HepG2 (cell line): ENCODE measurements at regions not wholly inside any gene's neighbourhood (a gene's known extent, or its start where the extent isn't known, plus 50 kb on each side); places are given as distances from the start of the nearest gene placed in this dataset.

Source experiments
- ATAC-seq: fragments of 200-7000 bp; cut with Tn5 transposase; 3 replicates; pipeline ENCODE4 v1.9.1; 2020; ENCODE audit warnings: mild to moderate bottlenecking, moderate library complexity
- BruUV-seq: library from RNA; stranded (reverse); fragments of 400-500 nt; replicated peaks from 2 replicates; lab custom pipeline; 2021; lab: Mats Ljungman, UMichigan
- CTCF ChIA-PET: fragments of 300-600 bp; formaldehyde crosslinking; extraction: SDS; loops from one replicate; lab custom pipeline; 2021; ENCODE audit warnings: low total read pairs, inconsistent platforms, low intra/inter-chr PET ratio; lab: Yijun Ruan, JAX
- POLR2A ChIA-PET: fragments of 350-600 bp; sonication (Branson Sonifier 250); formaldehyde crosslinking; loops from one replicate; lab custom pipeline; 2020; ENCODE audit warnings: antibody characterized with exemption, inconsistent platforms; lab: Yijun Ruan, JAX
- DNase-seq: peaks from one replicate; pipeline ENCODE4 v3.0.0-alpha.2; 2015; ENCODE audit warnings: low spot score
- FAIRE-seq: peaks from 3 replicates; lab custom pipeline; 2011; peaks lifted over from hg19 to GRCh38; lab: Jason Lieb, UNC
- H2AFZ ChIP-seq: one replicate; pipeline ENCODE4 v1.6.1; 2011; ENCODE audit warnings: low read length, inconsistent platforms
- H3K27ac ChIP-seq: fragments of 300-600 bp; 3 replicates; pipeline ENCODE4 v1.8.0; 2011; ENCODE audit warnings: mixed run types, mild to moderate bottlenecking, mixed read lengths, low read length, inconsistent platforms; ENCODE audit not compliant: insufficient read depth; ENCODE audit errors: extremely low read length
- H3K27me3 ChIP-seq, 2 experiments: fragments of 200-600 bp in 1 of 2; 2 replicates in 1 of 2; 3 replicates in 1 of 2; pipeline versions ENCODE4 v1.6.0 to v1.8.0; 2011; ENCODE audit warnings: low read length in 2 of 2, mild to moderate bottlenecking in 2 of 2, moderate library complexity in 2 of 2, inconsistent platforms in 1 of 2; ENCODE audit not compliant: insufficient read depth in 2 of 2, control insufficient read depth in 1 of 2
- H3K36me3 ChIP-seq, 2 experiments: fragments of 200-600 bp in 1 of 2; replicated peaks in 1 of 2; 2 replicates in 1 of 2; 3 replicates in 1 of 2; pipeline versions ENCODE4 v1.5.1 to v1.8.0; 2011; ENCODE audit warnings: low read length in 2 of 2, inconsistent platforms in 1 of 2; ENCODE audit not compliant: insufficient read depth in 2 of 2, control insufficient read depth in 1 of 2
- H3K4me1 ChIP-seq: 2 replicates; pipeline ENCODE4 v1.5.1; 2012; ENCODE audit warnings: low read length, inconsistent platforms; ENCODE audit not compliant: insufficient read depth
- H3K4me2 ChIP-seq: 2 replicates; pipeline ENCODE4 v1.6.0; 2011; ENCODE audit warnings: low read depth, low read length, inconsistent platforms
- H3K4me3 ChIP-seq, 3 experiments: fragments of 200-600 bp in 1 of 3; sonication (generic), shearing (Covaris generic) in 1 of 3; replicated peaks in 1 of 3; 2 replicates each; pipeline ENCODE4 v1.5.1; 2011 to 2016; ENCODE audit warnings: low read length in 3 of 3, inconsistent platforms in 2 of 3, low read depth in 2 of 3, mild to moderate bottlenecking in 2 of 3, control low read depth in 1 of 3, mixed read lengths in 1 of 3; ENCODE audit not compliant: insufficient read depth in 1 of 3
- H3K79me2 ChIP-seq: one replicate; pipeline ENCODE4 v1.6.1; 2011; ENCODE audit warnings: low read length, inconsistent platforms; ENCODE audit not compliant: insufficient read depth
- H3K9ac ChIP-seq: 2 replicates; pipeline ENCODE4 v1.6.0; 2011; ENCODE audit warnings: mild to moderate bottlenecking, low read depth, low read length, inconsistent platforms; ENCODE audit not compliant: insufficient read depth
- H3K9me3 ChIP-seq: 2 replicates; pipeline ENCODE4 v1.5.1; 2012; ENCODE audit warnings: mild to moderate bottlenecking, low read length
- H4K20me1 ChIP-seq: 2 replicates; pipeline ENCODE4 v1.6.0; 2011; ENCODE audit warnings: inconsistent platforms, mild to moderate bottlenecking, low read length, moderate library complexity; ENCODE audit not compliant: insufficient read depth
- DNMT1 ChIP-seq: sonication (generic); formaldehyde crosslinking; IDR thresholded peaks from 2 replicates; pipeline ENCODE4 v1.5.1; 2020; ENCODE audit warnings: mild to moderate bottlenecking, missing genetic modification reagents
- FOXK1 ChIP-seq: sonication (generic); formaldehyde crosslinking; IDR thresholded peaks from 2 replicates; pipeline ENCODE4 v1.4.0; 2020; ENCODE audit warnings: low read depth, missing genetic modification reagents, borderline replicate concordance
- ISL2 ChIP-seq: sonication (generic); formaldehyde crosslinking; IDR thresholded peaks from 2 replicates; pipeline ENCODE4 v1.5.0; 2020; ENCODE audit warnings: missing genetic modification reagents
- KLF12 ChIP-seq: sonication (generic); formaldehyde crosslinking; IDR thresholded peaks from 2 replicates; pipeline ENCODE4 v1.4.0; 2020; ENCODE audit warnings: missing genetic modification reagents, borderline replicate concordance
- NFYC ChIP-seq: IDR thresholded peaks from 2 replicates; pipeline ENCODE4 v1.6.1; 2016; ENCODE audit warnings: missing genetic modification reagents, missing compliant biosample characterization
- NR2C2 ChIP-seq: sonication (generic); formaldehyde crosslinking; IDR thresholded peaks from 2 replicates; pipeline ENCODE4 v1.4.0; 2020; ENCODE audit warnings: missing genetic modification reagents, mild to moderate bottlenecking, moderate library complexity, borderline replicate concordance
- POGZ ChIP-seq: sonication (generic); formaldehyde crosslinking; IDR thresholded peaks from 2 replicates; pipeline ENCODE4 v1.4.0; 2020; ENCODE audit warnings: mild to moderate bottlenecking, missing genetic modification reagents
- POLR2AphosphoS5 ChIP-seq: IDR thresholded peaks from 2 replicates; pipeline ENCODE4 v1.6.1; 2012; ENCODE audit warnings: low read depth, low read length
- SALL1 ChIP-seq: sonication (generic); formaldehyde crosslinking; IDR thresholded peaks from 2 replicates; pipeline ENCODE4 v1.8.0; 2022; ENCODE audit warnings: mild to moderate bottlenecking, missing genetic modification reagents
- SMC3 ChIP-seq: IDR thresholded peaks from 2 replicates; pipeline ENCODE4 v1.6.1; 2011; ENCODE audit warnings: low read length, improper control_type of control experiment
- ZNF33A ChIP-seq: sonication (generic); formaldehyde crosslinking; IDR thresholded peaks from 2 replicates; pipeline ENCODE4 v1.5.1; 2020; ENCODE audit warnings: missing genetic modification reagents, mild to moderate bottlenecking, moderate library complexity, borderline replicate concordance
- ZNF619 ChIP-seq: sonication (generic); formaldehyde crosslinking; IDR thresholded peaks from 2 replicates; pipeline ENCODE4 v1.4.0; 2020; ENCODE audit warnings: mild to moderate bottlenecking, missing genetic modification reagents
- ZNF761 ChIP-seq: sonication (generic); formaldehyde crosslinking; conservative IDR thresholded peaks from 2 replicates; pipeline ENCODE4 v1.4.0; 2020; ENCODE audit warnings: mild to moderate bottlenecking, missing genetic modification reagents
- WGBS: methylation state at CpG from one replicate; pipeline ENCODE4 v1.1.6; 2017; ENCODE audit warnings: low lambda C conversion rate; 5-methylcytosine and 5-hydroxymethylcytosine counted together
- in situ Hi-C: cut with HindIII; loops from 2 replicates; pipeline ENCODE4 v1.10.0; 2017; ENCODE audit warnings: low pct_unique_long_range_greater_than_20kb; ENCODE audit not compliant: extremely low pct_ligation_motif_present
- intact Hi-C: fragments of 100-400 bp; cut with micrococcal nuclease; formaldehyde crosslinking; loops from one replicate; pipeline ENCODE4 v1.10.0; 2022; ENCODE audit not compliant: unreplicated experiment
- TF ChIP-seq, protein P1 (sequence below): sonication (generic); formaldehyde crosslinking; IDR thresholded peaks from 2 replicates; pipeline ENCODE4 v1.8.0; 2023; ENCODE audit warnings: mild to moderate bottlenecking, missing genetic modification reagents
- TF ChIP-seq, protein P2 (sequence below): sonication (generic); formaldehyde crosslinking; IDR thresholded peaks from 2 replicates; pipeline ENCODE4 v1.4.0; 2020; ENCODE audit warnings: missing genetic modification reagents, low read depth, mild to moderate bottlenecking, borderline replicate concordance
- TF ChIP-seq, protein P3 (sequence below): sonication (generic); formaldehyde crosslinking; IDR thresholded peaks from 2 replicates; pipeline ENCODE4 v1.4.0; 2020; ENCODE audit warnings: missing genetic modification reagents
- TF ChIP-seq, protein P4 (sequence below): sonication (generic); formaldehyde crosslinking; conservative IDR thresholded peaks from 2 replicates; pipeline ENCODE4 v1.4.0; 2020; ENCODE audit warnings: missing genetic modification reagents
- TF ChIP-seq, protein P5 (sequence below): sonication (generic); formaldehyde crosslinking; IDR thresholded peaks from 2 replicates; pipeline ENCODE4 v1.8.0; 2022; ENCODE audit warnings: mild to moderate bottlenecking, missing genetic modification reagents

DNA sequence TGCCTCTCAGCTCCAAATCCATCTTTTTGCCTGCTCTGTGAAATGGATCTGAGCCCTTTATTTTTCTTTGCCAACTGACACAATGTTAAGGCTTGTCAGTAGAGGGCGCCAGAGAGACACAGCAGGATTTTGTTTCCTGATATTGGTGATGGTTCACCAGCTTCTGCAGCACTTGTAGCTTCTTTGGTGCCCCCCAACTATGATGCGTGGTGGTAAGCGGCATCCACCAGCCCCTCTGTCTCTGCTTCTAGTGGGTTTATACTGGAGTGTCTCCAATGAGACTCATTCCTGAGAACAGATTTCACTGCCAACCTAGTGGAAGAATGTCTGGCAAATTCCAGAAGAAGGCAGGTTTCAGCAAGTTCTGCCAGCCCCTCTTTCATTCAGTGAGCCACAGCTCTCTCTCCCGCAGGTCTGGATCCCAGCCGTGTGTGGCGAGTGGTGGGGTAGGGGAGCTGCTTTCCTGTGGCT, 471.9 kb upstream of the FRG2C start (continued):
- TF ChIP-seq SMC3 = peak; percentile 43; the same call in 1 of the 2 replicates

DNA sequence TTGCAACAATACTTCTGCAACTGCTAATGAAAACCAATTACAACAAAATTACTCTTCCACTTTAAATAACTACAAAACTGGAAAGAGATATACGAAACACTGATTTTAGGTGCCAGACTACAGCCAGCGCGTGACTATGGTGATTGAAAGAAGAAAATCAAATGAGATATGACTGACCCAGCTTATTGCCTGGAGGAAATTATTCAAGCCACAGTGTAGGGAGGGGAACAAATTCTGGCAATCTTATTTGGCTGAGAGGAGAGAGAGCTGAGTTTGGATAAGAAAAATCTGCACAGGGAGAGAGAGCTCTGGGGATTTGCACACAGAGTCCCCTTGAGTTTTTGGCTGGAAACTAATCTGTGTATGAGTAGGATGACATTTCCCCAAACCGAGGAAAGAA, 470.3 kb upstream of the FRG2C start:
- 24% methylated on average over 4 of the region's 4 CpGs for WGBS
- H3K4me3 ChIP-seq = no peak overlapping the region
- no peak for ATAC-seq
- H3K4me2 ChIP-seq = no peak overlapping the region
- no peaks in the 10 kb centered on the region for H3K36me3 ChIP-seq
- TF ChIP-seq ZNF33A = no peak
- TF ChIP-seq FOXK1 = no peak
- no peak for TF ChIP-seq ZNF761
- no peak for TF ChIP-seq NFYC (CRISPR knock-in tag)
- TF ChIP-seq, protein P1, sequence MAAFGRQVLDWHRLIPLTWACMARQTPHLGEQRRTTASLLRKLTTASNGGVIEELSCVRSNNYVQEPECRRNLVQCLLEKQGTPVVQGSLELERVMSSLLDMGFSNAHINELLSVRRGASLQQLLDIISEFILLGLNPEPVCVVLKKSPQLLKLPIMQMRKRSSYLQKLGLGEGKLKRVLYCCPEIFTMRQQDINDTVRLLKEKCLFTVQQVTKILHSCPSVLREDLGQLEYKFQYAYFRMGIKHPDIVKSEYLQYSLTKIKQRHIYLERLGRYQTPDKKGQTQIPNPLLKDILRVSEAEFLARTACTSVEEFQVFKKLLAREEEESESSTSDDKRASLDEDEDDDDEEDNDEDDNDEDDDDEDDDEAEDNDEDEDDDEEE (CRISPR knock-in tag) = no peak
- no peak for TF ChIP-seq ISL2 (CRISPR knock-in tag)
- TF ChIP-seq KLF12 (CRISPR knock-in tag) = no peak
- TF ChIP-seq, protein P2, sequence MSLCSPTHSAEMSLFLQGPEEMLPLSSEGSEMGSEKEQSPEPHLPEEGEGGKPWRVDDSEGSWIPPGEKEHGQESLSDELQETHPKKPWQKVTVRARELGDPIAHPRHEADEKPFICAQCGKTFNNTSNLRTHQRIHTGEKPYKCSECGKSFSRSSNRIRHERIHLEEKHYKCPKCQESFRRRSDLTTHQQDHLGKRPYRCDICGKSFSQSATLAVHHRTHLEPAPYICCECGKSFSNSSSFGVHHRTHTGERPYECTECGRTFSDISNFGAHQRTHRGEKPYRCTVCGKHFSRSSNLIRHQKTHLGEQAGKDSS (CRISPR knock-in tag) = no peak
- TF ChIP-seq SALL1 (CRISPR knock-in tag) = no peak
- TF ChIP-seq, protein P3, sequence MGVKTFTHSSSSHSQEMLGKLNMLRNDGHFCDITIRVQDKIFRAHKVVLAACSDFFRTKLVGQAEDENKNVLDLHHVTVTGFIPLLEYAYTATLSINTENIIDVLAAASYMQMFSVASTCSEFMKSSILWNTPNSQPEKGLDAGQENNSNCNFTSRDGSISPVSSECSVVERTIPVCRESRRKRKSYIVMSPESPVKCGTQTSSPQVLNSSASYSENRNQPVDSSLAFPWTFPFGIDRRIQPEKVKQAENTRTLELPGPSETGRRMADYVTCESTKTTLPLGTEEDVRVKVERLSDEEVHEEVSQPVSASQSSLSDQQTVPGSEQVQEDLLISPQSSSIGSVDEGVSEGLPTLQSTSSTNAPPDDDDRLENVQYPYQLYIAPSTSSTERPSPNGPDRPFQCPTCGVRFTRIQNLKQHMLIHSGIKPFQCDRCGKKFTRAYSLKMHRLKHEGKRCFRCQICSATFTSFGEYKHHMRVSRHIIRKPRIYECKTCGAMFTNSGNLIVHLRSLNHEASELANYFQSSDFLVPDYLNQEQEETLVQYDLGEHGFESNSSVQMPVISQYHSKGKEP (CRISPR knock-in tag) = no peak
- TF ChIP-seq, protein P4, sequence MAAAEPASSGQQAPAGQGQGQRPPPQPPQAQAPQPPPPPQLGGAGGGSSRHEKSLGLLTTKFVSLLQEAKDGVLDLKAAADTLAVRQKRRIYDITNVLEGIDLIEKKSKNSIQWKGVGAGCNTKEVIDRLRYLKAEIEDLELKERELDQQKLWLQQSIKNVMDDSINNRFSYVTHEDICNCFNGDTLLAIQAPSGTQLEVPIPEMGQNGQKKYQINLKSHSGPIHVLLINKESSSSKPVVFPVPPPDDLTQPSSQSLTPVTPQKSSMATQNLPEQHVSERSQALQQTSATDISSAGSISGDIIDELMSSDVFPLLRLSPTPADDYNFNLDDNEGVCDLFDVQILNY = no peak
- no peak for TF ChIP-seq ZNF619 (CRISPR knock-in tag)
- no peak for TF ChIP-seq POGZ
- no peak for TF ChIP-seq NR2C2 (CRISPR knock-in tag)
- TF ChIP-seq DNMT1 (CRISPR knock-in tag) = no peak
- TF ChIP-seq POLR2AphosphoS5 = no peak
- TF ChIP-seq, protein P5, sequence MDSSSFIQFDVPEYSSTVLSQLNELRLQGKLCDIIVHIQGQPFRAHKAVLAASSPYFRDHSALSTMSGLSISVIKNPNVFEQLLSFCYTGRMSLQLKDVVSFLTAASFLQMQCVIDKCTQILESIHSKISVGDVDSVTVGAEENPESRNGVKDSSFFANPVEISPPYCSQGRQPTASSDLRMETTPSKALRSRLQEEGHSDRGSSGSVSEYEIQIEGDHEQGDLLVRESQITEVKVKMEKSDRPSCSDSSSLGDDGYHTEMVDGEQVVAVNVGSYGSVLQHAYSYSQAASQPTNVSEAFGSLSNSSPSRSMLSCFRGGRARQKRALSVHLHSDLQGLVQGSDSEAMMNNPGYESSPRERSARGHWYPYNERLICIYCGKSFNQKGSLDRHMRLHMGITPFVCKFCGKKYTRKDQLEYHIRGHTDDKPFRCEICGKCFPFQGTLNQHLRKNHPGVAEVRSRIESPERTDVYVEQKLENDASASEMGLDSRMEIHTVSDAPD (CRISPR knock-in tag) = no peak
- H3K9ac ChIP-seq = no peak overlapping the region
- in situ Hi-C loops = no loop called here
- H2AFZ ChIP-seq = no peak overlapping the region
- H3K79me2 ChIP-seq = no peaks in the 10 kb centered on the region
- no peaks in the 10 kb centered on the region for H3K27me3 ChIP-seq
- no peaks in the 10 kb centered on the region for H3K9me3 ChIP-seq
- H3K4me1 ChIP-seq = no peaks in the 10 kb centered on the region
- FAIRE-seq = no peak
- CTCF ChIA-PET = no interaction called here
- BruUV-seq = no TSS peak
- DNase-seq = no peak
- no peaks in the 10 kb centered on the region for H4K20me1 ChIP-seq
- H3K27ac ChIP-seq = no peak overlapping the region
- intact Hi-C loops = loop anchor here (10.0 kb wide), 1 partner anchor 231 kb away; no protein-coding TSS in a partner anchor
- POLR2A ChIA-PET = no interaction called here
